T-helper 1 cell treated with Interleukin-12 subunit alpha and Interleukin-12 subunit beta and Interleukin-4 antibody, amounts not matched to agents 30 ng/mL and 1 ng/mL, for 36 hours (primary cell): ENCODE measurements at regions not wholly inside any gene's neighbourhood (a gene's known extent, or its start where the extent isn't known, plus 50 kb on each side); places are given as distances from the start of the nearest gene placed in this dataset.

Experiments used
- intact Hi-C: fragments of 100-400 bp; cut with micrococcal nuclease; formaldehyde crosslinking; loops from one replicate; pipeline ENCODE4 v1.15.1; 2024

DNA sequence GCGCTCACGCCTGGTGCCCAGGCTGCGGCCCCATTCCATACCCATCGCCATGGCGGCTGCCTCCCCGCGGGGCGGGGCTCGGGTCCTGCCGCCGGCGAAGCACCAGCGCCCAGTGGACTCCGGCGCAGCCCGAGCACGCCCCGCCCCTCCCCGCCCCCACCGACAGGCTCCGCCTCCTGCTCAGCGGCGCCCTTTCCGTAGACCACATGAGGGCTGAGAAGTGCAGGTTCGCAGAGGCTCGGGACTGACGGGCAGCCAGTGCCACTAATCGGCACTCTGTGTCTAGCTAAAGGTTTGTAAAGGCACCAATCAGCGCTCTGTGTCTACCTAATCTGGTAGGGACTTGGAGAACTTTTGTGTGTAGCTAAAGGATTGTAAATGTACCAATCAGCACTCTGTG lies 352.2 kb upstream of the AMELY start:
- intact Hi-C loops = no loop called here

DNA sequence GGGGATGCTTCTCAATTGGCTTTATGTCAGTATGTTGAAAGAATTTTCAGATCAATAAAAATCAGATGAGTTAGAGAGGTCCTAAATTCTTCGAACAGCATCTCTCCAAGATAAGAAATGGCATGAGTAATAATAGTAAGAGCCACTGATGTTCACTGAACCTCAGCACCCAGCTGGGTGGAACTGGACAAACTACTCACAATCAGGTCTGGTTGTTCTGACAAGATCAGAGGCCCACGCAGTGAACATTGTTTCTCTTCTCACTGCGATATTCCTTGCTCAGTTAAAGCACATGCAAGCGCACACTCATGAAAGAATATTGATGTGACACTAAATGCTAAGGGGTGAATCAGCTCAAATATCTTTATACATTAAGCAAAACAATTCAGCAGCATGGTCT lies 351.0 kb upstream of the AMELY start:
- intact Hi-C loops = no loop called here

DNA sequence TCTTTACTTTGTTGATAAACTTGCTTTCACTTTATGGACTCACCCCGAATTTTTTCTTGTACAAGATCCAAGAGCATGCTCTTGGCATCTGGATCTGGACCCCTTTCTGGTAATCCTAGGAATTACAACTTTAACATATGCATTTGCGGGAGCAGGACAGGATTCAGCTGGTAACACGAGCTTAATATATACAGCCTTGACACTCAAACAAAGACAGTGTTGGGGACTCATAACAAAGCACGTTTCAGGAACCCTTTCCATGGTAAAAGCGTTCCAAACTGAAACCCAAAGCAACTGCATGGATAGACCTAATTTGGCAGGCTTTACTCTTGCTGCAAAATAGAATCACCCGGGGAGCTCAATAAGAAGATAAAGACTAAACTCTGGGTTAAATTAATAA lies 349.7 kb upstream of the AMELY start:
- intact Hi-C loops = no loop called here

DNA sequence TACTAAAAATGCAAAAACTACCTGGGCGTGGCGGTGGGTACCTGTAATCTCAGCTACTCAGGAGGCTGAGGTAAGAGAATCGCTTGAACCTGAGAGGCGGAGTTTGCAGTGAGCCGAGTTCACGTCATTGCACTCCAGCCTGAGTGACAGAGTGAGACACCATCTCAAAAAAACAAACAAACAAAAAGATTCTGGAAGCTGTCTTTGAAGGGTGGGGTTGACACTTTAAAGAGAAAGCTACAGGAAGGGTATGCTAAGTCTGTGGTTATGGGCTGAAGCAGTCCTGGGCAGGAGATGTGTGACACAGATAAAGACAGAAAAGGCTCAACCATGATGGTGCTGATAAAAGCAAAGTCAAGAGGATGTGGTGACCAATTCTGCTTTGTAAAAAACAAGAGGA lies 328.5 kb upstream of the AMELY start:
- intact Hi-C loops = loop anchor here (1.0 to 5.0 kb wide), 2 partner anchors 33 to 93 kb away; no protein-coding TSS in a partner anchor

DNA sequence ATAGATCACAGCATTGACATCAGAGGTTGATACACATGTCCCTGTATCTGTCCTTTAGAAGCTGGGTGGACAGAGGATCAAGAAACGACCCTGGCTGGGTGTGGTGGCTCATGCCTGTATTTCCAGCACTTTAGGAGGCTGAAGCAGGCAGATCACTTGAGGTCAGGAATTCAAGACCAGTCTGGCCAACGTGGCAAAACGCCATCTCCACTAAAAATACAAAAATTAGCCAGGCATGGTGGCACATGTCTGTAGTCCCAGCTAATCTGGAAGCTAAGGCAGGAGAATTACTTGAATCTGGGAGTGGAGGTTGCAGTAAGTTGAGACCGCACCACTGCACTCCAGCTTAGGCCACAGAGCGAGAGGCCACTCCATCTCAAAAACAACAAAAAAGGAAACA lies 300.4 kb upstream of the AMELY start:
- intact Hi-C loops = no loop called here

DNA sequence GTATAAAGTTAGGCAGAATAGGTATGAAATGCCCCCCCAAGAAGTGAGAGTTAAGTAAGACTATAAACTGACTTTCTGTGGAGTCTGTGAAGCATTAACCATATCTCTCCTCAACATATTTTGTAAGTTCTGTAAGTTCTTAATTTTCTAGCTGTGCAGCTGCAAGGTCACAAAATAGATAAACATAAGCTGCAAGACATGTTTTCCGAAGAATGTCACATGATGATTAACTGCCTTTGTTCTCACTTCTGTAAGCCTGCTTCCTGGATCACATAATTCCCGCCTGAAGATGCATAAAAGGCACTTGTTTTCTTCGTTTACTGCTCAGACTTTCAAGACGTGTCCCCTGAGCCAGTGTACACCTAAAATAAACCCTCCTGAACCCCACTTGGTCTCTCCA lies 292.9 kb upstream of the AMELY start:
- intact Hi-C loops = no loop called here

DNA sequence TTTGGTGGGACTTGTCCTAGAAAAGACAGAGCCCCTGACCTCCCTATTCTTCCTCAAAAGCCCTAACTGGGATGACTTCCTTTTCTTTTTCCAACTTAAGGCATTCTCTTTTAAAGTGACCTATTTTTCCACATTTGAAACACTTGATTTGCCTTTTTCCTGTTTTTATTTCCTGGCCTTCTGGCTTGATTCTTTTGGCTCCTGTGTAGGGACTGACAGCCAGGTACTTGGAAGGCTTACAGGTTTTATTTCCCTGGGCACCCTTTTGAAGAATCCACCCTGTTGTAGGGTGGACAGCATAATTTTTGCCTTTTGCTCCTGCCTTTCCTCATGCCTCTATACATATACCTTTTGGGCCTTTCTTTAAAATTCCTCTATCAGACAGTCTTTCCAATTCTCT lies 271.0 kb upstream of the AMELY start:
- intact Hi-C loops = no loop called here

DNA sequence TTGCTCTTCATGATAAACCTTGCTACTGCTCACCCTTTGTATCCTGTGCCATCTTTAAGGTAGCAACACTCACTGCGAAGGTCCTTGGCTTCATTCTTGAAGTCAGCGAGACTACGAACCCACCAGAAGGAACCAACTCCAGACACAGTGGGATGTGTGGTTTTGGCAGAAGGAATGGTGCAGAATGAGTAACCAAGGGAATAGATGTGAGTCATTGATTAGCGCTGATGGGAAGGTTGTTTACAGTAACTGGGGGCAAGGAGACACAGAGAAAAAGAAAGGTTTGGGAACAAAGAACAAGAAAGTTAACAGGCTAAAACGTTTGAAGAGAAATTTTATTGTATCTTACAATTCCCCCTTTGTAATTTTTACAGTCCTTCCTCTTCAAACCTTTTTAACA lies 266.1 kb upstream of the AMELY start:
- intact Hi-C loops = no loop called here

DNA sequence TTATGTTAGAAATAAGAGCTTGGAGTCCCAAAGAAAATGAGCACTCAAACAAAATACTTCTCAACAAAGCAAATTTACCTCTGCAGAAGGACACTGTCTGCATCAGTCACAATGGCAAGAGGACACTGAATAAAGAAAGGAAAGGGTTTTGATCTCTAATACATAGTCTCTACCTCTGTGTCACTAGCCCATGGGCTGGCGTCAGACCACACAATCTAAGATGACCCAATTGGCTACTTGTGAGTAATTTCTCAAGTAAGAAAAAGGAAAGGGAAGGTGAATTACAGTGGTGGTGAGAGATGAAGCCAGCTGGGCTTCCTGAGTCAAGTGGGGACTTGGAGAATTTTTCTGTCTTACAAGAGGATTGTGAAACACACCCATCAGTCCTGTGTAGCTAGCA lies 257.9 kb upstream of the AMELY start:
- intact Hi-C loops = no loop called here

DNA sequence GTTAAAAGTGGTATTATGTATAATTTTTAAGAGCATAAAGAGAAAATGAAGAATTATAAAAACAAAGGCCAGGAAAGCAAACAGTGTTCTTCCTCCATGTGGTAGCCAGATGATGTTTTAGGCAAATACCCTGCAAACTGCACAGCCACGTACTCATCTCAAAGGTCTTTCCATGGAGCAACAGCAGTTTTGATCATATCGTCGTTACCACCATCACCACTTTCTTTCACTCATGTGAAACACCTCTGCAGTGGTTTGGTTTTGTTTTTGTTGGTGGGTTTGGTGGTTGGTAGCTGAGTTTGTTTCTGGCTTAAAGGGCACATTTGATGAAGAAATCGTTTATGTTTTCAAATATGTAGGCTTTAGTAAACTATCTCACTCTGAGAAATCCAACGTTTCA lies 229.9 kb upstream of the AMELY start:
- intact Hi-C loops = no loop called here
